ENCODE measurements at regions not wholly inside any gene's neighbourhood (a gene's known extent, or its start where the extent isn't known, plus 50 kb on each side); places are given as distances from the start of the nearest gene placed in this dataset.

GRCh38 chr11:109783840-109784239 is 309.4 kb upstream of the ZC3H12C start:
- H3K27ac ChIP-seq (ENCODE audit: low read length): peak overlapping the region; percentile 86
- H2AFZ ChIP-seq (ENCODE audit: low read length): peak overlapping the region; percentile 58
- no peaks in the 10 kb centered on the region for H3K36me3 ChIP-seq (replicated peaks; ENCODE audit: insufficient read depth, low read length)
- no peaks in the 10 kb centered on the region for H3K9me2 ChIP-seq (replicated peaks; ENCODE audit: insufficient read depth, low read length)
- peak; percentile 91 for DNase-seq
- no peaks in the 10 kb centered on the region for H3K9me3 ChIP-seq (replicated peaks; ENCODE audit: insufficient read depth, low read length)
- peaks cover 45% of the 10 kb centered on the region for H3K4me1 ChIP-seq (ENCODE audit: low read length)
- no peak for TF ChIP-seq EZH2phosphoT487 (IDR thresholded peaks at IDR 0.05; ENCODE audit: low read length)
- TF ChIP-seq CTCF (IDR thresholded peaks at IDR 0.05; ENCODE audit: low read length): no peak
- no peak for TF ChIP-seq EZH2 (optimal IDR thresholded peaks at IDR 0.05; ENCODE audit: low read depth, low read length)
- no peaks in the 10 kb centered on the region for H3K79me2 ChIP-seq (ENCODE audit: low read length)
- H3K9ac ChIP-seq (ENCODE audit: low read length): peak overlapping the region; percentile 29; the same call in 1 of the 2 replicates
- peak overlapping the region; percentile 19; the same call in 1 of the 2 replicates for H3K4me3 ChIP-seq (ENCODE audit: low read length)
- no peaks in the 10 kb centered on the region for H4K20me1 ChIP-seq (ENCODE audit: insufficient read depth, low read length)
- H3F3A ChIP-seq (ENCODE audit: insufficient read depth, low read length): peaks cover 17% of the 10 kb centered on the region
- H3K27me3 ChIP-seq (replicated peaks; ENCODE audit: insufficient read depth, low read length): no peaks in the 10 kb centered on the region
- peak overlapping the region; percentile 69 for H3K4me2 ChIP-seq (ENCODE audit: low read depth, low read length)

GRCh38 chr11:109784536-109784935 is 308.7 kb upstream of the ZC3H12C start:
- H3K9me3 ChIP-seq (replicated peaks; ENCODE audit: insufficient read depth, low read length): no peaks in the 10 kb centered on the region
- TF ChIP-seq EZH2 (optimal IDR thresholded peaks at IDR 0.05; ENCODE audit: low read depth, low read length) (no peak), CTCF (IDR thresholded peaks at IDR 0.05; ENCODE audit: low read length) (no peak), EZH2phosphoT487 (IDR thresholded peaks at IDR 0.05; ENCODE audit: low read length) (no peak)
- H3K79me2 ChIP-seq (ENCODE audit: low read length): no peaks in the 10 kb centered on the region
- H3K27me3 ChIP-seq (replicated peaks; ENCODE audit: insufficient read depth, low read length): no peaks in the 10 kb centered on the region
- peak overlapping the region; percentile 42 for H2AFZ ChIP-seq (ENCODE audit: low read length)
- DNase-seq: no peak
- H3K4me1 ChIP-seq (ENCODE audit: low read length): peaks cover 45% of the 10 kb centered on the region
- peak overlapping the region; percentile 29; the same call in 1 of the 2 replicates for H3K9ac ChIP-seq (ENCODE audit: low read length)
- H3F3A ChIP-seq (ENCODE audit: insufficient read depth, low read length): peaks cover 17% of the 10 kb centered on the region
- no peaks in the 10 kb centered on the region for H3K9me2 ChIP-seq (replicated peaks; ENCODE audit: insufficient read depth, low read length)
- H3K36me3 ChIP-seq (replicated peaks; ENCODE audit: insufficient read depth, low read length): no peaks in the 10 kb centered on the region
- H4K20me1 ChIP-seq (ENCODE audit: insufficient read depth, low read length): no peaks in the 10 kb centered on the region
- H3K4me2 ChIP-seq (ENCODE audit: low read depth, low read length): peak overlapping the region; percentile 69
- peak overlapping the region; percentile 86 for H3K27ac ChIP-seq (ENCODE audit: low read length)
- H3K4me3 ChIP-seq (ENCODE audit: low read length): no peak overlapping the region

- H3K4me3 ChIP-seq (ENCODE audit: low read length): no peak overlapping the region
- peak overlapping the region; percentile 18; the same call in 1 of the 2 replicates for H2AFZ ChIP-seq (ENCODE audit: low read length)
- H3K9me2 ChIP-seq (replicated peaks; ENCODE audit: insufficient read depth, low read length): no peaks in the 10 kb centered on the region
- peaks cover 45% of the 10 kb centered on the region for H3K4me1 ChIP-seq (ENCODE audit: low read length)
- H3K9me3 ChIP-seq (replicated peaks; ENCODE audit: insufficient read depth, low read length): no peaks in the 10 kb centered on the region
- no peaks in the 10 kb centered on the region for H4K20me1 ChIP-seq (ENCODE audit: insufficient read depth, low read length)
- no peak for DNase-seq
- H3K27me3 ChIP-seq (replicated peaks; ENCODE audit: insufficient read depth, low read length): no peaks in the 10 kb centered on the region
- H3K79me2 ChIP-seq (ENCODE audit: low read length): no peaks in the 10 kb centered on the region
- peak overlapping the region; percentile 28; the same call in 1 of the 2 replicates for H3K4me2 ChIP-seq (ENCODE audit: low read depth, low read length)
- no peak for TF ChIP-seq CTCF (IDR thresholded peaks at IDR 0.05; ENCODE audit: low read length)
- no peak for TF ChIP-seq EZH2 (optimal IDR thresholded peaks at IDR 0.05; ENCODE audit: low read depth, low read length)
- no peak for TF ChIP-seq EZH2phosphoT487 (IDR thresholded peaks at IDR 0.05; ENCODE audit: low read length)
- H3K36me3 ChIP-seq (replicated peaks; ENCODE audit: insufficient read depth, low read length): no peaks in the 10 kb centered on the region
- H3F3A ChIP-seq (ENCODE audit: insufficient read depth, low read length): peaks cover 17% of the 10 kb centered on the region
- H3K9ac ChIP-seq (ENCODE audit: low read length): peak overlapping the region; percentile 5; the same call in 1 of the 2 replicates
- H3K27ac ChIP-seq (ENCODE audit: low read length): peak overlapping the region; percentile 40; the same call in 1 of the 2 replicates
These were observed 308.0 kb upstream of the ZC3H12C start for GRCh38 chr11:109785198-109785597.
